H9 (cell line): ENCODE measurements at regions not wholly inside any gene's neighbourhood (a gene's known extent, or its start where the extent isn't known, plus 50 kb on each side); places are given as distances from the start of the nearest gene placed in this dataset.

ENCODE experiments used
- DNase-seq: peaks from one replicate; pipeline ENCODE4 v3.0.0-alpha.2; 2017
- H2AFZ ChIP-seq: one replicate; pipeline ENCODE4 v1.6.1; 2013; ENCODE audit warnings: mild to moderate bottlenecking, low read length, control low read depth, moderate library complexity
- H2AK5ac ChIP-seq: 2 replicates; pipeline ENCODE4 v1.6.1; 2013; ENCODE audit warnings: low read length, control low read depth, mixed read lengths; ENCODE audit not compliant: insufficient read length
- H2BK120ac ChIP-seq: one replicate; pipeline ENCODE4 v1.6.1; 2013; ENCODE audit warnings: low read depth, mild to moderate bottlenecking, low read length, control low read depth, inconsistent platforms; ENCODE audit not compliant: poor library complexity, severe bottlenecking
- H2BK12ac ChIP-seq: 2 replicates; pipeline ENCODE4 v1.6.1; 2013; ENCODE audit warnings: low read length, control low read depth, mixed read lengths, low read depth; ENCODE audit not compliant: insufficient read length
- H2BK15ac ChIP-seq: 2 replicates; pipeline ENCODE4 v1.6.1; 2013; ENCODE audit warnings: low read depth, low read length, control low read depth
- H2BK20ac ChIP-seq: one replicate; pipeline ENCODE4 v1.6.1; 2013; ENCODE audit warnings: low read depth, mild to moderate bottlenecking, low read length, control low read depth, inconsistent platforms; ENCODE audit not compliant: poor library complexity, severe bottlenecking
- H2BK5ac ChIP-seq: 2 replicates; pipeline ENCODE4 v1.6.1; 2013; ENCODE audit warnings: low read length, control low read depth, mixed read lengths; ENCODE audit not compliant: insufficient read length
- H3K14ac ChIP-seq: 2 replicates; pipeline ENCODE4 v1.6.1; 2013; ENCODE audit warnings: low read length, control low read depth; ENCODE audit not compliant: insufficient read depth
- H3K18ac ChIP-seq: 2 replicates; pipeline ENCODE4 v1.6.1; 2013; ENCODE audit warnings: low read depth, mild to moderate bottlenecking, mixed read lengths, low read length, control low read depth; ENCODE audit not compliant: insufficient read length
- H3K23ac ChIP-seq: 2 replicates; pipeline ENCODE4 v1.6.1; 2013; ENCODE audit warnings: low read length, control low read depth, mixed read lengths, low read depth; ENCODE audit not compliant: insufficient read length
- H3K23me2 ChIP-seq: 2 replicates; pipeline ENCODE4 v1.6.1; 2013; ENCODE audit warnings: low read depth, mild to moderate bottlenecking, mixed read lengths, low read length, control low read depth; ENCODE audit not compliant: insufficient read length, poor library complexity, severe bottlenecking
- H3K27ac ChIP-seq: 2 replicates; pipeline ENCODE4 v1.5.1; 2013; ENCODE audit warnings: low read length, control low read depth, mixed read lengths, low read depth; ENCODE audit not compliant: insufficient read length
- H3K27me3 ChIP-seq: 2 replicates; pipeline ENCODE4 v1.6.1; 2013; ENCODE audit warnings: low read length, control low read depth, inconsistent platforms; ENCODE audit not compliant: insufficient read depth
- H3K4ac ChIP-seq: 2 replicates; pipeline ENCODE4 v1.6.1; 2013; ENCODE audit warnings: low read depth, mild to moderate bottlenecking, control low read depth, inconsistent platforms, low read length, moderate library complexity
- H3K4me1 ChIP-seq: 2 replicates; pipeline ENCODE4 v1.6.1; 2013; ENCODE audit warnings: low read length, control low read depth, inconsistent platforms; ENCODE audit not compliant: insufficient read depth
- H3K4me2 ChIP-seq: 2 replicates; pipeline ENCODE4 v1.6.1; 2013; ENCODE audit warnings: low read length, control low read depth, mixed read lengths; ENCODE audit not compliant: insufficient read length, insufficient read depth
- H3K56ac ChIP-seq: 2 replicates; pipeline ENCODE4 v1.6.1; 2013; ENCODE audit warnings: low read depth, mild to moderate bottlenecking, mixed read lengths, low read length, control low read depth; ENCODE audit not compliant: insufficient read length
- H3K79me1 ChIP-seq: 2 replicates; pipeline ENCODE4 v1.6.1; 2013; ENCODE audit warnings: low read depth, mild to moderate bottlenecking, moderate library complexity, low read length, control low read depth, inconsistent platforms; ENCODE audit not compliant: insufficient read depth, poor library complexity, severe bottlenecking
- H3K79me2 ChIP-seq: 2 replicates; pipeline ENCODE4 v1.6.1; 2013; ENCODE audit warnings: low read length, control low read depth, inconsistent platforms; ENCODE audit not compliant: insufficient read depth
- H3K9ac ChIP-seq: 2 replicates; pipeline ENCODE4 v1.6.1; 2013; ENCODE audit warnings: low read length, control low read depth, mixed read lengths; ENCODE audit not compliant: insufficient read length; ENCODE audit errors: extremely low read depth
- H3K9me3 ChIP-seq: one replicate; pipeline ENCODE4 v1.6.1; 2013; ENCODE audit warnings: low read depth, low read length, inconsistent platforms; ENCODE audit not compliant: control insufficient read depth
- H3T11ph ChIP-seq: one replicate; pipeline ENCODE4 v1.6.1; 2013; ENCODE audit warnings: mild to moderate bottlenecking, low read length, control low read depth, inconsistent platforms
- H4K20me1 ChIP-seq: one replicate; pipeline ENCODE4 v1.6.1; 2013; ENCODE audit not compliant: control insufficient read depth, insufficient read length, insufficient read depth
- H4K5ac ChIP-seq: 2 replicates; pipeline ENCODE4 v1.6.1; 2013; ENCODE audit warnings: low read depth, mild to moderate bottlenecking, mixed read lengths, low read length, control low read depth; ENCODE audit not compliant: insufficient read length
- H4K8ac ChIP-seq: replicated peaks from 2 replicates; pipeline ENCODE4 v1.6.1; 2013; ENCODE audit warnings: low read length, control low read depth, mixed read lengths, low read depth; ENCODE audit not compliant: insufficient read length
- H4K91ac ChIP-seq: 2 replicates; pipeline ENCODE4 v1.6.1; 2013; ENCODE audit warnings: low read depth, mild to moderate bottlenecking, moderate library complexity, mixed read lengths, low read length, control low read depth; ENCODE audit not compliant: insufficient read length
- H3K27ac Mint-ChIP-seq, 3 experiments: 2 replicates in 2 of 3; 3 replicates in 1 of 3; pipeline ENCODE4 v1.8.0; 2020 to 2021; ENCODE audit warnings: mixed read lengths in 3 of 3, mild to moderate bottlenecking in 1 of 3, moderate library complexity in 1 of 3
- H3K27me3 Mint-ChIP-seq: 2 replicates; pipeline ENCODE4 v1.8.0; 2021; ENCODE audit warnings: low read depth, mild to moderate bottlenecking, moderate library complexity, mixed read lengths
- H3K36me3 Mint-ChIP-seq, 3 experiments: 2 replicates in 2 of 3; 3 replicates in 1 of 3; pipeline ENCODE4 v1.8.0; 2020 to 2021; ENCODE audit warnings: low read depth in 3 of 3, mixed read lengths in 3 of 3; ENCODE audit not compliant: insufficient read depth in 1 of 3
- H3K4me1 Mint-ChIP-seq, 2 experiments: 2 replicates each; pipeline ENCODE4 v1.8.0; 2020; ENCODE audit warnings: mixed read lengths in 2 of 2
- H3K4me3 Mint-ChIP-seq, 2 experiments: 2 replicates in 1 of 2; 3 replicates in 1 of 2; pipeline ENCODE4 v1.8.0; 2020 to 2021; ENCODE audit warnings: mild to moderate bottlenecking in 2 of 2, mixed read lengths in 2 of 2, moderate library complexity in 1 of 2
- H3K9me3 Mint-ChIP-seq, 2 experiments: 2 replicates in 1 of 2; 3 replicates in 1 of 2; pipeline ENCODE4 v1.8.0; 2020; ENCODE audit warnings: mild to moderate bottlenecking in 2 of 2, mixed read lengths in 2 of 2, moderate library complexity in 1 of 2
- WGBS: extraction: QIAGEN DNeasy Blood & Tissue Kit; methylation state at CpG from one replicate; pipeline ENCODE4 v1.1.7; 2013; ENCODE audit warnings: missing lambda C conversion rate, low lambda C conversion rate, mixed read lengths; ENCODE audit not compliant: insufficient read length; ENCODE audit errors: extremely low coverage; 5-methylcytosine and 5-hydroxymethylcytosine counted together
- TF ChIP-seq, protein P1 (sequence below): fragments of 200-600 bp; sonication (generic); conservative IDR thresholded peaks from 3 replicates; pipeline ENCODE4 v1.8.0; 2021; ENCODE audit warnings: antibody characterized with exemption, mild to moderate bottlenecking

DNA sequence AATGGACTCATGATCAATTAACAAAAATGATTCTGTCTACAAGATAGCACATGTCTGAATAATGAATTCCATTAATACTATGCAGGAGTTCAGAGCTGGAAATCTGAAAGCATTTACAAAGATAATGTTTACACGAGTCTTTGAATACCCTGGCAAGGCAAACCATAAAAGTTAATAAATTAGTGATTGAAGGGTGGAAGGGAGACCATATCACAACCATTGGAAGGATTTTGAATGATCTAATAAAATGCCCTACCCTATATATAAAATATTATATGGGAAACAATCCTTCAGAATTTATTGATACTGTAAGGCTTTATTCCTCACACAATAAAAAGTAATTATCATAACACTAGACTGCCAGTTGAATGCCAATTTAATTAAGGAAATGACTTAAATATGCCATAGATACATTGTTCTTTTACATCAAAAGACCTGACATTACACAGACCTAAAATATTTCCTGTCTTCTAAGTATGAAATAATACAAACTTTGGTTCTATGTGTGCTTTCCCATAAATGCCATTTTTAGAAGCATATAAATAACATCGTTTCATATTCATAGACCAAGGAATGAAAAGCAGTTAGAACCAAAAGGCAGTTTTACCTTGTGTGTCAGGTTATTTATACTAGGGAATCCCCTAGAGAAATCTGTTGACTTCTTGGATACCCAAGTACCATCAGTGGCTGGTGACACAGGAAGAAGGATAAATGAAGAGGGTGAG, 249.2 kb upstream of the MARCKS start:
- Histone ChIP-seq H2BK20ac (no peak overlapping the region), H2BK120ac (no peak overlapping the region), H3K27me3 (no peaks in the 10 kb centered on the region), H3K4ac (no peak overlapping the region), H3K4me2 (no peak overlapping the region), H3K23ac (no peak overlapping the region), H3K18ac (no peak overlapping the region), H3K79me2 (no peaks in the 10 kb centered on the region), H3K9me3 (no peaks in the 10 kb centered on the region), H3K14ac (no peak overlapping the region), H2AK5ac (no peak overlapping the region), H3T11ph (no peak overlapping the region), H2BK5ac (no peak overlapping the region), H3K79me1 (no peaks in the 10 kb centered on the region), H3K9ac (no peak overlapping the region), H4K5ac (no peak overlapping the region), H2AFZ (no peak overlapping the region), H3K23me2 (no peaks in the 10 kb centered on the region), H2BK12ac (no peak overlapping the region), H3K56ac (no peak overlapping the region), H4K8ac (no peak overlapping the region), H4K20me1 (no peaks in the 10 kb centered on the region), H2BK15ac (no peak overlapping the region), H3K27ac (no peak overlapping the region), H3K4me1 (no peaks in the 10 kb centered on the region; the same call in 1 of the 2 replicates), H4K91ac (no peak overlapping the region)
- Mint-ChIP-seq H3K27ac (no peak overlapping the region), H3K4me3 (no peak overlapping the region), H3K36me3 (no peaks in the 10 kb centered on the region), H3K9me3 (peaks cover 0 to 1% of the 10 kb centered on the region in 2 experiments; a peak in 2 of 5 replicates), H3K4me1 (peaks cover 6 to 7% of the 10 kb centered on the region in 2 experiments; a peak in 3 of 4 replicates), H3K27me3 (peaks cover 2% of the 10 kb centered on the region; the same call in 1 of the 2 replicates)
- TF ChIP-seq, protein P1, sequence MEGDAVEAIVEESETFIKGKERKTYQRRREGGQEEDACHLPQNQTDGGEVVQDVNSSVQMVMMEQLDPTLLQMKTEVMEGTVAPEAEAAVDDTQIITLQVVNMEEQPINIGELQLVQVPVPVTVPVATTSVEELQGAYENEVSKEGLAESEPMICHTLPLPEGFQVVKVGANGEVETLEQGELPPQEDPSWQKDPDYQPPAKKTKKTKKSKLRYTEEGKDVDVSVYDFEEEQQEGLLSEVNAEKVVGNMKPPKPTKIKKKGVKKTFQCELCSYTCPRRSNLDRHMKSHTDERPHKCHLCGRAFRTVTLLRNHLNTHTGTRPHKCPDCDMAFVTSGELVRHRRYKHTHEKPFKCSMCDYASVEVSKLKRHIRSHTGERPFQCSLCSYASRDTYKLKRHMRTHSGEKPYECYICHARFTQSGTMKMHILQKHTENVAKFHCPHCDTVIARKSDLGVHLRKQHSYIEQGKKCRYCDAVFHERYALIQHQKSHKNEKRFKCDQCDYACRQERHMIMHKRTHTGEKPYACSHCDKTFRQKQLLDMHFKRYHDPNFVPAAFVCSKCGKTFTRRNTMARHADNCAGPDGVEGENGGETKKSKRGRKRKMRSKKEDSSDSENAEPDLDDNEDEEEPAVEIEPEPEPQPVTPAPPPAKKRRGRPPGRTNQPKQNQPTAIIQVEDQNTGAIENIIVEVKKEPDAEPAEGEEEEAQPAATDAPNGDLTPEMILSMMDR: no peak
- WGBS: no CpG with 5 or more reads among the region's 2 CpGs
- DNase-seq: no peak
